GM12891 (cell line): ENCODE measurements at regions not wholly inside any gene's neighbourhood (a gene's known extent, or its start where the extent isn't known, plus 50 kb on each side); places are given as distances from the start of the nearest gene placed in this dataset.

Source experiments
- DNase-seq: peaks from one replicate; pipeline ENCODE4 v3.0.0; 2011; ENCODE audit warnings: low spot score; ENCODE audit not compliant: insufficient read length
- FAIRE-seq: peaks from 2 replicates; lab custom pipeline; 2011; peaks lifted over from hg19 to GRCh38; lab: Jason Lieb, UNC
- PAX5 ChIP-seq: IDR thresholded peaks from 2 replicates; pipeline ENCODE4 v1.6.1; 2011; ENCODE audit warnings: low read length, moderate library complexity, mild to moderate bottlenecking; ENCODE audit not compliant: insufficient read depth, severe bottlenecking
- POLR2A ChIP-seq: IDR thresholded peaks from 2 replicates; pipeline ENCODE4 v1.6.1; 2011; ENCODE audit warnings: low read depth, low read length, control low read depth
- POLR2AphosphoS5 ChIP-seq: IDR thresholded peaks from 2 replicates; pipeline ENCODE4 v1.6.1; 2011; ENCODE audit warnings: low read depth, low read length, control low read depth
- POU2F2 ChIP-seq: IDR thresholded peaks from 2 replicates; pipeline ENCODE4 v1.6.1; 2011; ENCODE audit warnings: low read depth, mild to moderate bottlenecking, control low read depth, low read length, moderate library complexity
- SPI1 ChIP-seq: IDR thresholded peaks from 2 replicates; pipeline ENCODE4 v1.6.1; 2011; ENCODE audit warnings: low read depth, low read length, control low read depth
- TAF1 ChIP-seq: IDR thresholded peaks from 2 replicates; pipeline ENCODE4 v1.6.1; 2011; ENCODE audit warnings: low read depth, low read length, control low read depth

DNA sequence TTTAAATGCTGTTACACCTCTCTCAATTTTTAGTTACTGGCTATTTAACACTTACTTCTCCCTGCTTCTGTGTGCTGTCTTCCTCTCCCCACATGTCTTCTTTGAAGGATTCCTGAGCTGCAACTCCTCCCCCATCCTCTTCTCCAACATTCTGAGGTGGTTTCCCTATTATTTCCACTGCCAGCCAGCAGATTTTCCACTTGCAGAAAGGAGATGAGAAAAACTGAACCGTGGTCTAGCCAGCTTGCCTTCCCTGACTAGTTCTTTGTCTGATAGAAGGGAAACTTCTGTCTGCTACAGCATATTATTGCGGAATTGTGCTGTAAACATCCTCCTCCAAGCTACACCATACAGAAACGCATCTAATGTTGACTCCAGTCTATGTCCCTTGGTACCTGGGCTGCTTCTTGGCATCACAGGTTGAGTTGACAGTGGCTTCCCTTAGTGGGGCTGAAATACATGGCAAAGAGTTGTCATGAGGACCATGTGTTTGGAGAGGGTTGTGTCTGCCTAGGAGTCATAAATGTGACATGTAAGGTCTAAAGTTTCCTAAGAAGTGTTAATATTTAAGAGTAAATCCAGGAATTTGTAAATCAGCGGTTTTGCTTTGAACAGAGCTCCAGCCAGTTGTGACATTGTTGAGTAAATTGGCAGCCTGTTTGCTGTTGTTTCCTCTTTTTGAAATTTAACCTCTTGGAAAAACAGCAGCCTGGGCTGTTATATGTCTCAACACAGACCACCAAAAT lies 68.3 kb upstream of the RND3 start:
- TF ChIP-seq POU2F2 (no peak), SPI1 (no peak), POLR2AphosphoS5 (no peak), PAX5 (no peak), TAF1 (no peak), POLR2A (no peak)
- DNase-seq (no peak), FAIRE-seq (no peak)

DNA sequence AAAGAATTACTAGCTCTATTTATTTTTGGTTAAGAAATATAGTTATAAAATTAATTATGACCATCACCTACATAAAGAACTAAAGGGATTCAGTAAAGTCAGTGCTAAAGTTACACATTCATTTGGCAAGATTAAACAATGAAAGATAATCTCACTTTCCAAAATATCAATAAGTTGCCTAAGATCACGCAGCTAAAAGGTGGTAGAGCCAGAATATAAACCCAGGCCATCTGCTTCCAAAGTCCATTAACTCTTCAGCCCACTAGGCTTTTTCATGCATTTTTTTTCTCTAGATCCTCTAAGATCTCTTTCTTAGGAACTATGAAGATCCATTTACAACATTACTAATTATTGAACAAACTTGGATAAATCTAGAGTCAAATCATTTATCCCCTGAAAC lies 66.6 kb upstream of the RND3 start:
- no peak for FAIRE-seq

DNA sequence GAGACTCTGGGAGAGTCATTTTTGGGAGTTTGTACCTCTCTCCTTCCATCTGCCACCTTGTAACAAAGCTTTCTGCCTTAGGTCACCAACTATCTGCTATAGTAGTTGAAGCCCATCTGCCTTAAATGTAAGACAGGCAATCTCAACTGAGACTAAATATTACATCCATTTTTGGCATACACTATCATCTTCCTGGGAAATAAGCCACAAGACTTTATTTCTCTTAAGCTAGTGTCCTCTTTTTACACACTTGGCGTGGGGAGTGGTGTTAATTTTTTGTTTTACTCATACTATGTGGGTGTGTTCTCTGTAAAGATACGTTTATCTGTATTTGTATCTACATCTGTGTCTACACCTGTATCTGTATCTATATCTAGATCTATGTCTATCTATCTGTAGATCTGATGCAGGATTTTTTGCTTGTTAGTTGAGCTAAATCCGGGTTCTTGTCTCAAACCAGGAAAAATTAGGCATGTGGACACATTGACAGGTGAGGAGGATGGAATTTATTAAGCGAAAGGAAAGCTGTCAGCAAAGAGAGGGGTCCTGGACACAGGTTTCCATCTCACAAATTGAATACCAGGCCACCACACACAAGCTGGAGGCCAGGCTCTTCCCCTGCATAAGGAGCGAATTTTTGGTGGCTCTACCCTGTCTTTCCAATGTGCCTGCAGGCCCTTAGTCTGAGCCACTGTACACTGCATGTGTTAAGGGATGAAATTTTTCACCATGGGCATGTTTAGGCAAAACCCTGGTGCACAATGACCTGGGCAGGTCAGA lies 64.8 kb upstream of the RND3 start:
- TF ChIP-seq POU2F2 (no peak), POLR2A (no peak), POLR2AphosphoS5 (no peak), PAX5 (no peak), TAF1 (no peak), SPI1 (no peak)
- no peak for FAIRE-seq

More for the DNA sequence above, 66.6 kb upstream of the RND3 start:
- no peak for DNase-seq
- no peak for TF ChIP-seq POLR2A
- TF ChIP-seq TAF1 = no peak
- no peak for TF ChIP-seq SPI1
- no peak for TF ChIP-seq POU2F2
- no peak for TF ChIP-seq POLR2AphosphoS5
- TF ChIP-seq PAX5 = no peak

DNA sequence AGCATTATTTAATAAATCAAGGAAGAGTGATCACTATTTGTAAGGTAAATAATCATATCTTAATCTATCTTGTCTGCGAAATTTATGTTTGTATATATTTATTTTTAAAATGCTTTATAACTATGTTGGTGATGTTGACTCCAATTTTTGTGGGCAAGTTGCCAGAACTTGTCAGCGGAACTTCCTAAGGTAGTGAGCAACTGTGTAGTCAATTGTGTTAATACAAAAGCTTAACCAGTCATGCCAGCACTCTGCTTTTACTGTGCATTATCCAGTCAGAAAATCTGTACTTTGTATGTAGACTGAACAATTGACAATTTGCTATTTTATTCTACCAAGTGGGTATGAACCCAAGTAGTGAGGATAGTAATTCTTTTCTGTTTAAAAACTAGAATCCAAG lies 61.9 kb upstream of the RND3 start:
- FAIRE-seq = no peak
- TF ChIP-seq TAF1 (no peak), POU2F2 (no peak), POLR2A (no peak), PAX5 (no peak), POLR2AphosphoS5 (no peak)
- DNase-seq = no peak

More for the DNA sequence above, 64.8 kb upstream of the RND3 start:
- DNase-seq = no peak

DNA sequence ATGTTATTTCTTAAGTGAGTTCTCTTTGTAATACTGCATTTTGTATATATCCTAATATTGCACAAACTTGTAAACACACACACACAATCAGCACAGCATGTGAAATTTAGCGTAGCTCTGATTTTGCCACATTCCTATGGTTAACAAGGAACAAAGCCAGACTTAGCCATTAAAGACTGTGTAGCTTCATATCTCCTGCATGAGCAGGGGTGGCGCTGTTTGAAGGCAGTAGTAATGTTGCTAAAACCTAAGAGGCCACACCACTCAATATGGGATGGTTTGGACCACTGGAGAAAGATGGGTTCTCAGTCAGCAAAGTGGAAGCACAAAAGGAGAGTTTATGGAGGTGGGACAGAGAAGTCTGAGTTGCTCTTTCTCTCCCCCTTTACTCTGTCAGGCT lies 61.1 kb upstream of the RND3 start:
- FAIRE-seq (no peak), DNase-seq (no peak)
- TF ChIP-seq PAX5 = no peak
- no peak for TF ChIP-seq POLR2AphosphoS5
- TF ChIP-seq POU2F2 = no peak
- TF ChIP-seq TAF1 = no peak
- no peak for TF ChIP-seq SPI1
- TF ChIP-seq POLR2A = no peak

DNA sequence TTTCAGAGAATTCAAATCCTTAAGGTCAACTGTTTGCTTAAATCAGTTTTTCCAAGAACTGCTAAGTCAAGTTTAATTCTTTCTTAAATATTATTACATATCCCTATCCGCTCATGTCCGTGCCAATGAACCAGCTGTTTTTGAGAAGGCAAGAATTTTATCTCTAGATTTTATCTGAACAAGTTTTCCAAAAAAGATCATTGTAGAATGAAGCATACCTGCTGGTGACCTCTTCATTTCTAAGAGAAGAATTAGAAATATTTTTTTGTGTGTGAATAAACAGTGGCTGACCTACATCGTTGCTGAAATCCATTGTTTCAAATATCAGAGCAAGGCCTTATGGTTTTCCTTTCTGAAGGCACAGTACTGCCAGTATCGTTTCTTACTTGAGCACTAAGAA lies 58.4 kb upstream of the RND3 start:
- FAIRE-seq = no peak
- TF ChIP-seq PAX5 (no peak), SPI1 (no peak), POLR2A (no peak), POU2F2 (no peak), POLR2AphosphoS5 (no peak), TAF1 (no peak)
- no peak for DNase-seq

DNA sequence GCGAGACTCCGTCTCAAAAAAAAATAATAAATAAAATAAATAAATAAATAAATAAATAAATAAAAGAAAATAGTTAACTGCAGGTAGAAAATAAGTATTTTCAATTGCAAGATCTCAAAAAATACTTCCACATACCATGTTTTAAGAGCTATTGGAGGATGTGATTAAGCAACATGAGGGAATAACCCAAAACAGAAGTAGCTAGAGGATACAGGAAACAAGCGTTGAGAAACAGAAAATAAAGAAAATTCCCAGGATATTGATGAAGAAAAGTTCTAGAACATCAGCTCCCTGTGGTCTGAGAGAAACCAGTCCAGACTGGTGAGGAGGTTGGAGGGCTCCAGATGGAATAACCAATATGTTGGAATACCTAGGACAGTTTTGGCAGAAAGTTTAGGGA lies 57.3 kb upstream of the RND3 start:
- no peak for FAIRE-seq
- TF ChIP-seq SPI1 (no peak), PAX5 (no peak), POU2F2 (no peak), POLR2A (no peak), TAF1 (no peak), POLR2AphosphoS5 (no peak)
- no peak for DNase-seq

DNA sequence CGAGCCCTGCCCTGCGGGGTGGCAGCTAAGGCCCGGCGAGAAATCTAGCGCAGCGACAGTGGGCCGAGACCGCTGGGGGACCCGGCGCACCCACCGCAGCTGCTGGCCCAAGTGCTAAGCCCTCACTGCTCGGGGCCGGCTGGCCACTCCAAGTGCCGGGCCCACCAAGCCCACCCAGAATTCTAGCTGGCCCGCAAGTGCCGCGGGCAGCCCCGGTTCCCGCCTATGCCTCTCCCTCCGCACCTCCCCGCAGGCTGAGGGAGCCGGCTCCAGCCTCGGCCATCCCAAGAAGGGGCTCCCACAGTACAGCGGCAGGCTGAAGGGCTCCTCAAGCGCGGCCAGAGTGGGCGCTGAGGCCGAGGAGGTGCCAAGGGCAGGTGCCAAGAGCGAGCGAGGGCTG lies 55.2 kb upstream of the RND3 start:
- DNase-seq = no peak
- TF ChIP-seq POLR2AphosphoS5 (no peak), POLR2A (no peak), TAF1 (no peak), POU2F2 (no peak), SPI1 (no peak), PAX5 (no peak)
- FAIRE-seq = no peak

DNA sequence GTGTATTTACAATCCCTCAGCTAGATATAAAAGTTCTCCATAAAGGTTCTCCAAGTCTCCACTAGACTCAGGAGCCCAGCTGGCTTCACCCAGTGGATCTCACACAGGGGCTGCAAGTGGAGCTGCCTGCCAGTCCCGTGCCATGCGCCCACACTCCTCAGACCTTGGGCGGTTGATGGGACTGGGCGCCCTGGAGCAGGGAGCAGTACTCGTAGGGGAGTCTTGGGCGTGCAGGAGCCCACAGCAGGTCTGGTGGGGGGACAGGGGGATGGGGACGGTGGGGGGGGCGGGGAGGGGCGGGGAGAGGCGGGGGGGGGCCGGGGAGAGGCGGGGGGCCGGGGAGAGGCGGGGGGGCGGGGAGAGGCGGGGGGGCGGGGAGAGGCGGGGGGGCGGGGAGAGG lies 54.7 kb upstream of the RND3 start:
- no peak for FAIRE-seq
- no peak for DNase-seq
- no peak for TF ChIP-seq POU2F2
- TF ChIP-seq POLR2AphosphoS5 = no peak
- no peak for TF ChIP-seq TAF1
- TF ChIP-seq PAX5 = no peak
- TF ChIP-seq SPI1 = no peak
- TF ChIP-seq POLR2A = no peak
